GM12801 (cell line): ENCODE measurements at regions not wholly inside any gene's neighbourhood (a gene's known extent, or its start where the extent isn't known, plus 50 kb on each side); places are given as distances from the start of the nearest gene placed in this dataset.

Experiments used
- TF ChIP-seq, protein P1 (sequence below): IDR thresholded peaks from one replicate; pipeline ENCODE4 v1.5.1; 2011; ENCODE audit warnings: control low read depth; ENCODE audit not compliant: insufficient read length; ENCODE audit errors: extremely low read depth

DNA sequence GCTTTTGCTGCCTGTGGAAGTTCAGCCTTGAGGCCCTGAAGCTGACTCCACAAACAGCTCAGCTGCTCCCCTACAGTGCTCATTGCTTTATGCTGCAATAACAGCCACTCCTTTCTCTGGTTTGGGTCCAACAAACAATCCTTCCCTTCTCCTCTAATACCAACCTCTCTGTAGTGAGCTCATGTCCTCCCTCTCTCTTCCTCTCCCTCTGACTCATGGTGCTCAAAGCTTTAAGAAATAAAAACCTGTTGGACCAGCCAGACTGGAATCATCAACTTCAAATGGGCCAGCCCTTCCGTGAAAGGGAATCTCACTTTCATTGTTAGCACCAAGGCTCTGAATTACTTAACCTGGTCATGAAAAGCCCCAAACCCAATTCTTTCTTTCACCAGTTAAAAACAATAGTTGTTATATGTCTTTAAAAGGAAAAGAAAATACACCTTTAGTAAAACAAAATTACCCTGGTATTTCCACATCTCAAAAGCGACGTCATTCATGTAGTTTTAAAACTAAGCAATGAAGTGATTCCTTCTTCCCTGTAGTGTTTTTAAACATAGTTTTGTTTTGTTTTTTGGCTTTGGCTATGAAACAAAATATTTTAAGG, 126.4 kb downstream of the DUSP6 start:
- TF ChIP-seq, protein P1, sequence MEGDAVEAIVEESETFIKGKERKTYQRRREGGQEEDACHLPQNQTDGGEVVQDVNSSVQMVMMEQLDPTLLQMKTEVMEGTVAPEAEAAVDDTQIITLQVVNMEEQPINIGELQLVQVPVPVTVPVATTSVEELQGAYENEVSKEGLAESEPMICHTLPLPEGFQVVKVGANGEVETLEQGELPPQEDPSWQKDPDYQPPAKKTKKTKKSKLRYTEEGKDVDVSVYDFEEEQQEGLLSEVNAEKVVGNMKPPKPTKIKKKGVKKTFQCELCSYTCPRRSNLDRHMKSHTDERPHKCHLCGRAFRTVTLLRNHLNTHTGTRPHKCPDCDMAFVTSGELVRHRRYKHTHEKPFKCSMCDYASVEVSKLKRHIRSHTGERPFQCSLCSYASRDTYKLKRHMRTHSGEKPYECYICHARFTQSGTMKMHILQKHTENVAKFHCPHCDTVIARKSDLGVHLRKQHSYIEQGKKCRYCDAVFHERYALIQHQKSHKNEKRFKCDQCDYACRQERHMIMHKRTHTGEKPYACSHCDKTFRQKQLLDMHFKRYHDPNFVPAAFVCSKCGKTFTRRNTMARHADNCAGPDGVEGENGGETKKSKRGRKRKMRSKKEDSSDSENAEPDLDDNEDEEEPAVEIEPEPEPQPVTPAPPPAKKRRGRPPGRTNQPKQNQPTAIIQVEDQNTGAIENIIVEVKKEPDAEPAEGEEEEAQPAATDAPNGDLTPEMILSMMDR = no peak

DNA sequence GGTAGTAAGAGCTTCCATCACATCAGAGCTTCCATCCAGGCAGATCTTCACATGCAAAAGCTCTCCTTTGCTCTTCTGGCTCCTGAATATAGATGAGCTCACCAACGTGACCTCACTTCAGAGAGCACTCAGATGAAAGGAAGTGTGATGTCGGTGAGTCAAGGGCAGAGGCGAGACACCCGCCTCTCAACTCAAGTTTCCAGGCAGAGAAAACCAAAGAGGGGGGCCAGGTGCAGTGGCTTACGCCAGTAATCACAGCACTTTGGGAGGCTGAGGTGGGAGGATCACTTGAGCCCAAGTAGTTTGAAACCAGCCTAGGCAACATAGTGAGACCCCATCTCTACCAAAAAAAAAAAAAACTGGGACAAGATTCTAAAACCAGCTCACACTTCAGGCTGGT, 126.9 kb downstream of the DUSP6 start:
- TF ChIP-seq, protein P1 = no peak

DNA sequence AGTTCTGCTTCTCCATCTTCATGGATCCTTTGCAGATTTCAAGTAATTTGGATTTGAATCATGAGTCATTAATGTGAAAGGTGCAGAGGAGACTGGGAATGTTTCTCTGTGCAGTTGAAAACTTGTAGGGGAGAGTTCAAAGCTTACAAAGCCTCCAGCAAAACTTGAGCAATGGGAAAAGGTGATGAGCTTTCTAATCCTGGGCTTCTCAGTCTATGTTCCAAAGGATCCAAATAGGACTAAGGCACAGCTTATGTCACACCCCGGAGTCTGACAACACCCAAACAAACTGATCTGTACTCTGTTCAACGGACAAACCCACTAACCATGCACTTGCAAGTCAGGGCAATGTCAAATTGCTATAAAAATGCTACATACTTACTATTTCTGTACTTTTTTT, 134.8 kb downstream of the DUSP6 start:
- TF ChIP-seq, protein P1 = no peak

DNA sequence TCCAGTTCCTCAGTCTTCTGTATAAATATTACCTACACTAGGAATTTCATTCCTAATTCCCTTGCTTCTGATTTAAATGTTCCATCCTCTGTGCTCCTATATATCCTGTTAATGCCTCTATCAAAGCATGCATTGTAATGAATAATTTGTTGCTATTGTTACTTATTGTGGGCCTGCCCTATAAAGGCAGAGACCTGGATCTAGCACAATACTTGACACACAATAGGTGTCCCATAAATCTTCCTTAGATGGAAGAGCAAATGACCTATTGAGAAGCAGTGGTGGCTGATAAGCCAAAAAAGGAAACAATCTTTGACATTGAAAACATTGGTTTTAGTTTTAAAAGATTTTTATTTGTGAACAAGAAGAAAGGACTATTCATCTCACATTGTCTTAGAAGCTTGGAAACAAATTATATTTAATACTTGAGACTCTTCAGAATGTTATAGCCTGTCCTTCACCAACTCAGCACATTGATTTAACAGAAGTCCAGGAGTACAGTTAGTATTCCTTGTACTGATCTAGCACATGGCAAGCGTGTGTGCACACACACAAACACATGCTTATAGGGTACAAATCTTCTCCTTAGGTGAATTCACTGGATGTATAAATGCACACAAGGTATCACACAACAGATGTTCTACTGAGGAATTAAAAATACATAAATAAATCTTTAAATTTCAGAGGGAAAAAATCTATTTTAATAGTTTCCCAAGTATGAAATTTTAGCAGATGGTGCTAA, 135.9 kb downstream of the DUSP6 start:
- TF ChIP-seq, protein P1 = no peak

DNA sequence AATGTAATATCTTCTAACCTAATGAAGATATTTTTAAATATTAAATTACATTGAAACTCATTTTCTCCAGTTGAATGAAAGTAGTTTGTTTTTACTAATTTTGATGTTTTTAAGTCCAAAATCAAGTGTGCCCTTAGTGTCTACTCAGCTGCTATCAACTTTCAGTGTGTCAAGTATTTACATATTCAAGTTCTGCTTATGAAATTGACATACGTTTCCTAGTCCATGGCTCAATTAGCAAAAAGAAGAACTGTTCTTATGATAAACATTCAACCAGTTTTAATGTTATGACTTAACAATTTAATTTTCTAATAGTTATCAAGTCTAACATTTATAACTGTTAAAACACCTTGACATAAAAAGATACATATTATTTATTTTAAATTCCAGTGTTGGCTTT, 137.1 kb downstream of the DUSP6 start:
- TF ChIP-seq, protein P1 = no peak

DNA sequence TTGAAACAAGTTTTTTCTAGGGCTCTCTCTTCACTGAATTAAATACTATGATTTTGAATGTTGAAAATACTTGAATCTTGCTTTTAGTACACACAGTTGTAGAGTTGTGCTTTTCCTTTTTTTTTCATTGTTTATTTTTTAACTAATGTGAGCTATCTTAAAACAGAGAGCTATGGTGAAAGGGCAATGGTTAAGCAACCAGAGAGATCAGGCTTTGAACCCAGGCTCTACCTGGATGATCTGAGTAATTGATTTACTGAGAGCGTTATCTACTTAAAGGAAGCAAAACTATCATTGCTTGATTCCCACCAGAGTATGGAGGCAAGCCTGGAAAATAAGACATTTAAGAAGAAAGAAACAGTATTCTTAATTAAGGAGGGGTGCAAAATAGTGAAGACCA, 138.6 kb downstream of the DUSP6 start:
- TF ChIP-seq, protein P1 = no peak

DNA sequence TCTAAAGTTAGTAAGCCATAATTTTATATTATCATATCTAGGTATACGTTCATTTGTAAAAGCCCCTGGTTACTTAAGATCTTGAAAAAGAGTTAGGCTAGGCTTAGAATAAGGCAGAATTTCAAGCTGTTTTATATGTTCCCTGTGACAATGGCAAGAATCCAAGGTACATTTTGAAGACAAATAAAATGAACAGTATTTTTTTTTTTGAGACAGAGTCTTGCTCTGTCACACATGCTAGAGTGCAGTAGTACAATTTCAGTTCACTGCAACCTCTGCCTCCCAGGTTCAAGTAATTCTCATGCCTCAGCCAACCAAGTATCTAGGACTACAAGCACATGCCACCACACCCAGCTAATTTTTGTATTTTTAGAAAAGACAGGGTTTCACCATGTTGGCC, 139.2 kb downstream of the DUSP6 start:
- TF ChIP-seq, protein P1 = no peak
